ENCODE measurements at regions not wholly inside any gene's neighbourhood (a gene's known extent, or its start where the extent isn't known, plus 50 kb on each side); places are given as distances from the start of the nearest gene placed in this dataset.

DNA sequence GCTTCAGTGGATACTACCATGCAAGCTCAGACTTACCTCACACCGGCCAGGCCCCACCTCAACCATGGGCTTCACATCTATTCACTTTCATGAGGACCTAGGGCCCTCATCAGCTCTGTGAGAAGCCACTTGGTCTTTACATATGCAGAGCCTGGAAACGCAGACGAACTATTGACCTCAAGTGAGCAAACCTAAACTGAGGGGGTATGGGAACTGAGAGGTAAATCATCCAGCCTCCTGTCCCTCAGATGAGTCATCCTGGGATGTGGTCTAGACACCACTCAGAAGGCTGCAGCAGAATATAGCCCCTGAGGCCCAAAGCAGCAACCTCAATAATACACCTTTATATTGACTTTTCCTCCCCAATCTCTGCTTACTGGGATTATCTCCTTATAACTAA, 578.0 kb downstream of the INSC start:
- peak; percentile 14 for DNase-seq (ENCODE audit: low read depth, low spot score)

DNA sequence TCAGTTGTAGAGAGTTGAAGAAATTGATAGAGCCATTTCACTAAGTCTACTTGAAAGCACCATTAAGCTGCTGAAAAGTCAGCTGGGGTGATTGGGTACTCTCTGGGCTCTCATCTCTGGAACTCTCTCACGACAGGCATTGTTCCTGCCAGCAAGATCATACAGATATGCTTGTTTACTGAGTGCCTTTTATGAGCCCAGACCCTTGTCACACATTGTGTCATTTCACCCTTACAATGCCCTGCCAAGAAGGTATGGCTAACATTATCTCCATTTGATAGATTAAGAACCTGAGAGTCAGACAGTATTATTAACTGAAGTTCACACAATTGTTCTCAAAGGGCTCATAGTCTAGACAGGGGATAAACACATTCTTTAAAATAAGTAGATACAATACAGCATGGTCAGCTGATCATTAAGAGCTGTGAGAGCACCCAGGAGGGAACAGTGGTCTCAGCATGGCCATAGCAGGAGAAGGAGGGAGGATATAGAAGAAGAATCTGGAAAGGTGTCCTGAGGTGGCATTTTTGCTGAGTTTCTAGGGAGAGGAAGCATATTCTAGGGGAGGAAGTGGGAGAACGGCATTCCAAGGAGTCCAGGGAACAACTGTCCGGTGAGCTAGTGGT, 580.5 kb downstream of the INSC start:
- no peak for DNase-seq (ENCODE audit: low read depth, low spot score)

DNA sequence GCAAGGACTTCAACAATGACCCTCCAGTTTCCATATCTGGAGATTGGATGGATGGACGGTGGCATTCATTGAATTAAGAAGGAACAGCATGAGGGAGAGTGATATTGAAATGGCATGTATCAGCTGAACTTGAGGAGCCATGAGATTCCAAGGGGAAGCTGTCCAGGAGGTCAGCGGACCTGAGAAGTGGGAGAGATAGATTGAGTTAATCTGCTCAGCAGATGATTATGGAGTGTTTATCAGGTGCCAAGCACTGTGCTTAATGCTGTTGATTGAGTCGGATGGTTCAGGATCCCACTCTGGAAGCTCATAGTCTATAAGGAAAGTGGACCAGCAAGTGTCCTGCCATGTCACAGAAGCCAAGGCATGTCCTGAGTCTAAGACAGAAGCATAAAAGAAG, 581.3 kb downstream of the INSC start:
- no peak for DNase-seq (ENCODE audit: low read depth, low spot score)

DNA sequence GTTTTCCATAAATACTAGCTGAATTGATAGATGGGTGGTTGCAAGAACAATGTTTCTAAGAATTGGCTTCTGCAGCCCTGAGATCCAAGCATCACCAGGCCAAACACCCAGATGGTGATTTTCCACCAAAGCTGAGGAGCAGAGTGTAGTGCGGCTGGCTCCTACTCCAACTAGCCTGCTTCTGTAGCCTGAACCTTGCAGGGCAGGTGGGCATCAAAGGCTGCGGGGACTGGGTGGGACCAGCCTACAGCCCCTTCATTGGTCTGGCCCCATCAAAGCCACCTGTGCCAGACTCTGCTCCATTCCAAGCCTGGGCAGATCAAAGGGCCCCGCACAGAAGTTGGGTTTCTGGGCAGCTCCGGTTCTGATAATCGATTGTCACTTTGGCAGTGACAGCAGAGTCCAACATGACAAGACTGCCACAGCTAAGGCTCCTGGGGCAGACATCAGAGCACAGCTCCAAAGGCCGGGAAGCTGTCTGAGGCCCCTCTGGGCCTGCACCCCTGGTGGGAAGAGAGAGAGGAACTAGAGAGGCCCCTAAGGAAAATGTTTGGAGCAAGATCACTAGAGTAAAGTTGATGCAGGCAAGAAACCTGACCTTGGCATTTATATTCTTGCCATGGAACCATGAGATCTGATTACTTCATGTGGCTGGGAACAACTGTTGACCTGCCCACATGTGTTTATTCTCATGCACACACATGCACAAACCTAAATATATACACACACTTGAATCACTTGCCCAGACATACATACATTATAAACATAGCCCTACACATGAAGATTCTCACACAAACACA, 582.9 kb downstream of the INSC start:
- no peak for DNase-seq (ENCODE audit: low read depth, low spot score)

DNA sequence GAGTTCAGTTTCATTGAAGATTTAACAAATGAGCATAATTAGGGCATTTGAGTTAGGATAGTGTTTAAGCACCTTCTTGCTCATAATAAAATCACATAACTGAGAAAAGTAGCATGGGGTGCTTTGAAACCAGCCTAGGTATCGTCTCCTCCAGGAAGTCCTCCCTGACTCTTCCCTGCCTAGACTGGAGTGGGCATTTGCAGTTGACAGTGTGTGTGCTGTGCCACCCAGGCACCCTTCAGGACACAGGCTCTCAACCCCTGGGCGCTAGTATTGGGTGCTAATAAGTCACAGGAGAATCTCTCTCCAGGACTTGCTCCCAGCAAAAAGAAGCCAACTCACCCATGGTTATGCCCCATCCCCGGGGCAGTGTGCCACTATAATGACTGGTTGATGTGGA, 584.1 kb downstream of the INSC start:
- DNase-seq (ENCODE audit: low read depth, low spot score): no peak

DNA sequence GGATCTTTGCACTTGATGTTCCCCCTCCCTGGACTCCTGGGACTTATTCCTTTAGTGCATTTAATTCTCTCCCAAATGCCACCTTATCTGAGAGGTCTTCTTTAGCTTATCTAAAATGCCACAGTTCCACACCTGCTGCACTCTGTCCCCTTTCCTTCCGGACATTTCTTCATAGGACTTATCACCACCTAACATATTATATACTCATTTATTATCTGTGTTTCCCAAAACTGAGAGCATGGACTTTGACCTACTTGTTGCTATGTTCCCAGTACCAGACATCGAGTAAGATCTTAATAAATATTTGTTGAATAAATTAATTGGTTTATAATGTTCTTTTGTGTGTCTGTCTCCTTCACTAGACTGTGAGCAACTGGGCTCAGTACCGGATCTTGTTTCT, 585.3 kb downstream of the INSC start:
- DNase-seq (ENCODE audit: low read depth, low spot score): no peak

DNA sequence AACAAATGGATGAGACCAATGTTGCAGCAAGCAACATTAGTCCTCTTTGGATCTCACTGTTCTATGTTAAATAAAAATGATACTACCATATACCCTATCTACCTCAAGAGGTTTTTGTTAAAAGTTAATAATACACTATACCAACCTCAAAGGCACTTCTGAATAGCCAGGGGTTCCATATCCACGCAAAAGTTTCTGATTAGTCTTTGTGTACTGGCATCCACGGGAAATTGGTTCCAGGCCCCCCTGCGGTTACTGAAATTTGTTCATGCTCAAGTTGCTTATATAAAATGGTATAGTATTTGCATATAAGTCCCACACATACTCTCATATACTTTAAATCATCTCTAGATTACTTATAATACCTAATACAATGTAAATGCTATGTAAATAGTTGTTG, 585.7 kb downstream of the INSC start:
- DNase-seq (ENCODE audit: low read depth, low spot score): no peak

DNA sequence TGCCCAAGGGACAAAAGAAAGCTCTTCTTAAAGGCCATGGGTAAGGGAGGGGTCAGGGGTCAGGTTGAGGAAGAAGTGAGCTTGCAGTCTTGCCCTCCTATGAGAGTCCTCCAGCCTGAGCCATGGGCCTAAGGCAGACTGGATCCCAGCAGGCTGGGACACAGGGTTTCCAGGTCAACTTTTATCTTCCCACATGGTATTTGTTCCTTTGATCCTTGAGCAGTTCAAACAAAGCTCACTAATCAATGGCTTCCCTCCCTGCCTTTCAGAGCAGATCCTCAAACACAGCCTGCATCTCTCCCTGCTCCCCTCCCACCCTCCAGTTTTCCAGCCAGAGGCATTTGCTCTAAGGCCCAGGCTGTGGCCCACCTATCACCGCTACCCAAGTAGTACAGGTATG, 589.3 kb downstream of the INSC start:
- DNase-seq (ENCODE audit: low read depth, low spot score): peak; percentile 55

DNA sequence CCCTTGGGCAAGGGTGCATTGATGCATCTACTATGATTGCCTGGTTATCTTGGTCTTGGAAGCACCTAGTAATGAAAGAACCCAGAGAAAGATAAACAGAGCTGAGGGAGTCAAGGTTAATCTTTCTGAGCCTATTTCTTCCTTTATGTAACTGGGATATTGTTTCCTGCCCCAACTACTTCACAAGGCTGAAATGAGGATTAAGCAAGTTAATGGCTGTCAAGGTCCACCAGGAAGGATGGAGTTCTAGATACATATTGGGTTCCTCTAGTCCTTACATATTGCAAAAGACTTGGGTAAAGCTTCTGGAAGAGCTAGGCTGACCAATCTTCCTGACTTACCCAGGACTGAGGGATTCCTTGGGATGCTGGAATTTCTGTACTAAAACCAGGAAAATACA, 589.8 kb downstream of the INSC start:
- no peak for DNase-seq (ENCODE audit: low read depth, low spot score)

DNA sequence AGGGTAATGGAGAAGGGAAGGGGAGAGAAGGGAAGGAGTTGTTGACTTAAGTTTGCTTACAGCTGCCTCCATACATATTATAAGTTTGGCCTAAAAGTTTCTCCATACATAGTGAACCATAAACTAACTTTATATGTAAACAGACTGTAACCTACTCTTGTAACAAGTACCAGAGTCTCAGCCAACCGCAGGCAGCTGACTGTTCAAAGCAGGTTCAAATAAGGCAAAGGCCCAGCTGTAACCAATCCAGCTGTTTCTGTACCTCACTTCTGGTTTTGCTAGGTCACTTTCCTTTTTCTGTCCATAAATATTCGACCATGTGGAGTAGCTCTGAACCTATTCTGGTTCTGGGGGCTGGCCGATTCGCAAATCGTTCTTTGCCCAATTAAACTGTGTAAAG, 591.2 kb downstream of the INSC start:
- DNase-seq (ENCODE audit: low read depth, low spot score): no peak

DNA sequence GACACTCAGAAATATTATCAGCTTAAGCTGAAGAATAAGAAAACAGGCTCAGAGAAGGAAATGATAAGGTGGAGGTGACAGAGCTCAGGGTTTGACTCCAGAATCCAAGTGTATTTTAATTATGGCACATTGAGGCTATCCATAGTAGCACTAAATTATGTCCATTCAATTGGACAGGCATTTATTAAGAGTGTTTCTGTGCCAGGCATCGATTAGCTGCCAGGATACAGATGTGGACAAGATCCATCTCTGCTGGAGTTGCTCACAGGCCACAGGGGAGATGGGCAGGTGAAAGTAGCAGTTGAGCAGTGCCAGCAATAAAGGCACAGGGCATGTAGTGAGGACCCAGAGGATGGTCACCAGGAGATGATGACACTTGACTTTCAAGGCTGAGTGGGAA, 592.5 kb downstream of the INSC start:
- no peak for DNase-seq (ENCODE audit: low read depth, low spot score)

DNA sequence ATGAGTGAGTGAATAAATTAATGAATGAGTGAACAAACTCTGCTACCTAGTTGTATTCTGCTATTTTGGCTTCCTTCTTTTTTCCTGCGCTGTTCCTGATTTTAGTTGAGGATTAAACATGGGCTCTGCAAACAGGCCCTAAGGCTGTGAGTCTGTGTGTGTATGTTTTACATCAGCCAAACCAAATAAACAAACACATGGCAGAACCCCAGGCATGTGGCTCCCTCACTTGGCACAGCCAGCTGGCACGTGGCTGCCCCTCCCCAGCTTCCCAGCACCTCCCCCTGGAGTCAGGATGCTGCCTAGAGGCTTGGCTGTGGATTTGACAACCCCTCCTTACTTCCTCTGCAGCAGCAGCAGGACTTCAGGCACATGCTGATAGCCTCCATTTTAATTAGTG, 593.2 kb downstream of the INSC start:
- DNase-seq (ENCODE audit: low read depth, low spot score): peak; percentile 35

DNA sequence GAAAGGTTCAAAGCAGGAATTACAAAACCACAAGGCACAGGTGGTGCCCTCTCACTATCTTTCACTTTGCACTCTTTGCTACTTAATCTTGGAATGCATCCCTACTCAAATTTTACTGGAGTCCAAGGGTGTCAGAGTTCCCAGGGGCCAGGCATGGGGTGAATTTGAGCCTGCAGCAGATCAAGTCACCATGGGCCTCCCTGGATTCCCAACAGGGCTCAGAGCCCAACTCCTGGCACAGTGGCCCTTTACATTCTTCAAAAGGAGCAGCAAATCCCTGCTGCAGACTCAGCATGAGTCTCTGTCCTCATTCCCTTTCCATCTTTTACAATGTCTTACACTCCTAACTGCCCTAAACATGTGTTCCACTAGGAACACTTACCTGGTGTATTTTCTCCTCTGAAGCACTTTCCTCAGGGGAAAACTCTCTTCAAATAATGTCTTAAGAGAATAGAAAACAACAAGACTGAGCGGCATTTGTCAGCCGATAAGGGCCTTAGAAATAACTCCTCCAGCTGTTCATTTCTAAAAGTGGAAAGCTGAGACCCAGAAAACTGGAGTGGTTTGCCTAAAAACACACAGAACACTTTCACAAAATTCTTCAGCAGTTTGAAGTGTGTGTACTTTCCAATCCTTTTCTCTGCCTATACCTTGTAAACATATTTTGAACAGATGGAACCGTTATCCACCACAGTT, 596.0 kb downstream of the INSC start:
- peak; percentile 21 for DNase-seq (ENCODE audit: low read depth, low spot score)

DNA sequence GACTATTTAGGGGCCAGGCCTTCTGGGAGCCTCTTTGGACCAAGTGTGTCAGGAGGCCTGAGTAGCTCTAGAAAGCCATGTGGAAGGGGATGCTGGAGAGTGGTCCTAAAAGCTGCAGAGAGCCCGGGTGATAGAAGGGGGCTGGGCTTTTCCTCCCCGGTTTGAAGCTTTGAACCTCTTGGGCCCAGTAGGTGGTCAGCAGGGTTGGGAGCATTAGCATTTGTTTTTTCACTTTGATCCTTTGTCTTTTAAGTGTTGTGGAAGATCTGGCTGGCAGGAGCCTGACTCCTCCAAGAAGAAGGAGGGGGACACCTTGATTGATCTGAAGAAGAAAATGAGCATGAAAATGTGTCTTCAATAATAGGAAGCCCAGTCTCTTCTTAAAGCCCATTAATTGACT, 596.6 kb downstream of the INSC start:
- peak; percentile 90 for DNase-seq (ENCODE audit: low read depth, low spot score)

DNA sequence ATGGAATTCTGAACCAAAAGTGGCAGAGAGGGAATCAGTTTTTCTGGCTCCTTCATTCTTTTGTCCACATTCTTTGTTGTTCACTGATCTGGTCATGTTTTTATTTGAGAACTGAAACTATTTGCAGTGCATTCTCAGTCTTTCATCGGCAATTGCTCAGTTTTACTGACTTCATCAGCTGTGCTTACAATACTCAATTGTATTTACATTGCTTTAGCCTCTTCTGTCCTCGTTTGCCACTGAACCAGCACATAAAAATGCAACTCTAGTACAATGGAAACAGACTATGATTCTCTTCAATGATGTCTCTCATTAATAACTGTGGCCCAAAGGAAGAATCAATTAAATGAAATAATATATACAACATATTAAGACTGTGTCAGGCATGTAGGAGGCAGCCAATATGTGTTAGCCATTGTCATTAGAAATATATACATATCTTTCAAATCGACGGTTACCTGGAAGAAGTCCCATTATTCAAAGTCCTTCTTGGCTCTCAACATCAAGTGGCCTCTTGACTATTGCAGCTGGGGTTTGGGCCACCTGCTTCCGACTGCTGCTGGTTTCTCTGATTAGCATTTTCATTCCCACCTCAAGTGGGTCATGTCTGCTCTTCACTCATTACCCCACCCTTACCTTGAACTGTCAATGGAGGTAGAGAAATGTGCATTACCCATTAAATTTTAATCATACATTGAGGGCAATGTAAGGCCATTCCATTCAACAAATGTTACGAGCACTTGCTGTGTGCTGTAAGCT, 600.1 kb downstream of the INSC start:
- DNase-seq (ENCODE audit: low read depth, low spot score): no peak

DNA sequence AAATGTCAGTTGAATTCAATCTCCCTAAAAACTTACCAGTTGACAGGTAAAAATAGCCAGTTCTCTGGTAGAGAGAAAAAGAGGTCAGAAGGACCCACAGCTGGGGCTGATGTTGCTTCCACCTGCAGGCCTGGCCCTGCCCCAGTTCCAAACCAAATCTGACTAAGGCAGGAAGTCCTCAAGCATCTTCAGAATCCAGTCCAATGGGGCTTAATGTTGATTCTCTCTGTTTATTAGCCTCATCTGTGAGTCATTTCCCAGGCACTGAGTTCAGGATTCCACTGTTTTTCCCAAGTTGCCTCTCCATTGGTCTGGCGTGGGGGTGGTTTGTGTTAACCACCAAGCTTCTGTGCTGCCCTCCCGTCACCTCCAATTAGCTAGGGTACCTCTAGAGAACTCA, 601.8 kb downstream of the INSC start:
- no peak for DNase-seq (ENCODE audit: low read depth, low spot score)

DNA sequence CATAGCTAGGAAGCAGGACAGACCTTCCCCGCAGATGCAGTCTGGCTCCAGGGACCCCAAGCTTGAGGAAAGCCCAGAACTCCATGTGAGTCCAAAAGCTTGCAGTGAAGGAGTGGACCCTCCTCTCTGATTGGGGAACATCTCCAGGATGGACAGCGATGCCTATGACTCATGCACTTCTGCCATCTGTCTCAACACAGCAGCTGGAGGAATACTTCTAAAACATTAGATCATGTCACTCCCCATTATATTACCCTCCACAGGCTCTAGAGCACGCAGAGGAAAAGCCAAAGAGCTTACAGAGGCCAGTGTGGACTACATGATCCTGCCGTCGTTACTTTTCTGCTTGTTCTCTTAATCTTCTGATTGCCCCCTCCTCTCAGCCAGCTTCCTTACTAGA, 605.7 kb downstream of the INSC start:
- DNase-seq (ENCODE audit: low read depth, low spot score): no peak

DNA sequence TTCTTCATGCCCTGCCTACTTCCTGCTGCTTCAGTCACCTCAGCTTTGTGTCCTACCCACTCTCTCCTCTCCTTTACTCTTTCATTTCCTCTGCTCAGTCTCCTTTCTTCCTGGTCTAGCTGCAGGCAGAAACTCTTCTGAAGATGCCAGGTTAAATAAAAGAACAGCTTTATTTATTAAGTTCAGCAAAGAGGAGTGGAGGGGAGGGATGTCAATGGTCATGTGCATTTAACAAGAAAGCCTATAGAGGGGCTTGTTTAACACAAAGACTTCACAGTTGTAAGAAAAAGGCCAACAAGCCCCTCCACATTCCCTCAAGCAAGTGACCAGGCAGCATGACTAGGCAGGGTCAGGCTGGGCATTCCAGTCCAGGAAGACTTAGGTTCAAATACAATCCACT, 609.2 kb downstream of the INSC start:
- no peak for DNase-seq (ENCODE audit: low read depth, low spot score)

DNA sequence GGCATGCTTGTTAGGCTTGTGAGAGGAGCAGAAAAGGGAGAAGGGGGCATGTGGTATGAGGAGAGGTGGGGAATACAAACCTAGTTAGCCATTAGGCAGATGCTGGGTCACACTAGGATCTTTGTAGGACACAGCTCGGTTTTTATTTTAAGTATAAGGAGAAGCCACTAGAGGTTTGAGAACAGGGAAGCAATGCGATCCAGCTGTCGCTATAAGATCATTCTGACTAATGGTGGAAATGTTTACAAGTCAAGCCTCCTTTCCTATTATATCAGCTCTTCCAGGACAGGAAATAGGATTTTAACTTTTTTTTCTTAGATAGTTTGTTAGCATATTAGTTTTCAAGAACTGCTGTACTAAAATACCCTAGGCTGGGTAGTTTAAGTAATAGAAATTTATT, 609.9 kb downstream of the INSC start:
- DNase-seq (ENCODE audit: low read depth, low spot score): no peak

DNA sequence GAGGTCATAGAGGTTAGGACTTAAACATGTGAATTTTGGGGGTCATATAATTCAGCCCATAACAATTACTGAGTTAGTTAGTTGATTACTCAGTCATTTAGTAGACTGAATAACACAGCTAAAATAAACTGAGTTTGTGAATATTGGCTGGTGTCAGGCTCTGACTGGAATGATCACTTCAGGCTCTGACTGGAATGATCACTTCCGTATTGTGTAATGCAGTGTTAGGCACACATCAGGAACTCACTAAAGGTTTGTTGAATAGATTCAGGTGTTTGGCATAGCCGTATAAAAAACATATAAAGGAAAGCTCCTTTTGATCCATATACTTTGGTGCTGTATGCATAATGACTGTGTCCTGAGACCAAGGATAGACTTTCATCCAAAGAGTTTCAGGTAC, 610.5 kb downstream of the INSC start:
- DNase-seq (ENCODE audit: low read depth, low spot score): no peak

DNA sequence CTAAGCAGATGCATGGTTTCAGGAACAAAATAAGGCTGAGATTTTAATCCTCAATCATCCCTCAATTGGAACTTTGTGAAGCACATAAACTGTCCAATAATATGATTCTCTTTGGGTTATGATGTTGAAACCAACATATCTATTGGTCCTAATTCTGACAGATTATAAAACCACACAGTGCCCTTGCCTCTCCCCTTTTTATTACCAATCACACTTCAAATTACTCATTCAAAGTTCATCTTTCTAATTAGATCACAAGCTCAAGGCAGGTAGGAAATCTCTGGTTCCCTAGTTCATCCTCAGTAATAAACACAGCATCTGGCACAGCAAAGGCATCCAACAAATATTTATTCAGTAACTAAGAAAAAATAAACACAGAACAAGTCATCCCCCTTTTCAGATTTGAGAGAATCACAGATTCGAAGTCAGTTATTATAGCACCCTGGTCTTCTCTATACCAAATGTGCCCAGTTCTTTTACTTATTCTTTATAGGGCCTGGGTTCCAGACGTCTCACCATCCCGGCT, 611.6 kb downstream of the INSC start:
- no peak for DNase-seq (ENCODE audit: low read depth, low spot score)

DNA sequence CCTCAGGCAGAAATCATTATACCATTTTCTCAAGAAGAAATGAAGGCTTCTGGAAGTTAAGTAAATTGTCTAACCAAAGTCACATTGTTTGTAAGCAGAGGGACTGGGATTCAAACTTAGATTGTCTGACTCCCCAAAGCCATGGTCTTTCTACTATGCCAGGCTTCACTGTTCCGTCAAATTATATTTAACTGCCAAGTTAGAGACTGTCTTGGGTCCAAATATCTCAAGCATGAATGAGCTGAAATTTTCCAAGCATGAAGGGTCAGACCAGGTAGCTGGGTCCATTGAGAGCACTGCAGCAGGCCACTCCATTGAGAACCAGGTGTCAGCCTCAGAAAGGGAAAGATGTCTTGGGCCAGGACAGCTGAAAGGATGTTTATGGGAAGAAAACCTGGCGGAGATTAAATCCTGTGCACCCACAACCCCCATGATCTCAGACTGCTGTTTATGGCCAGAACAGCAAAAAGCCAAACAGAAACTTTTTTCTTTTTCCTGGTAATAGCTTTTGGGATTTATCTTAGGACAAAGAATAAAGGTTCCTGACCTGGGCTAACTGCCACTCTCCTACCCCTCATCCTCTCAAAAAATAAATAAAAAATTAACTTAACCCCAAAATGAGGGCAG, 612.3 kb downstream of the INSC start:
- DNase-seq (ENCODE audit: low read depth, low spot score): no peak
